Esophagus muscularis mucosa (tissue), 4 donors: ENCODE measurements at regions not wholly inside any gene's neighbourhood (a gene's known extent, or its start where the extent isn't known, plus 50 kb on each side); places are given as distances from the start of the nearest gene placed in this dataset.

Source experiments
- DNase-seq: peaks from one replicate; pipeline ENCODE4 v3.0.0-alpha.2; 2017; ENCODE audit errors: extremely low spot score
- H3K27ac ChIP-seq, 4 donors: fragments of 200-600 bp; sonication (generic); replicated peaks in 1 of 4; 1 replicate in 3 of 4; 2 replicates in 1 of 4; pipeline ENCODE4 v1.5.1; 2016 to 2019; ENCODE audit warnings: mild to moderate bottlenecking in 1 of 4
- H3K27me3 ChIP-seq, 4 donors: fragments of 200-600 bp; sonication (generic); one replicate each; pipeline versions ENCODE4 v1.5.1 to v1.6.0; 2016 to 2019
- H3K36me3 ChIP-seq, 4 donors: fragments of 200-600 bp; sonication (generic); one replicate each; pipeline ENCODE4 v1.5.1; 2016 to 2019
- H3K4me1 ChIP-seq, 4 donors: fragments of 200-600 bp; sonication (generic); one replicate each; pipeline ENCODE4 v1.5.1; 2016 to 2019
- H3K4me3 ChIP-seq, 4 donors: fragments of 200-600 bp; sonication (generic); 1 replicate in 2 of 4; 2 replicates in 2 of 4; pipeline ENCODE4 v1.5.1; 2016 to 2019; ENCODE audit warnings: mild to moderate bottlenecking in 4 of 4, moderate library complexity in 1 of 4
- H3K9me3 ChIP-seq, 4 donors: fragments of 200-600 bp; sonication (generic); 1 replicate in 3 of 4; 2 replicates in 1 of 4; pipeline ENCODE4 v1.5.1; 2016 to 2019
- EP300 ChIP-seq: sonication (generic); formaldehyde crosslinking; IDR thresholded peaks from one replicate; pipeline ENCODE4 v1.6.1; 2017; ENCODE audit warnings: antibody characterized with exemption
- POLR2A ChIP-seq: fragments of 450-650 bp; IDR thresholded peaks from one replicate; pipeline ENCODE4 v1.6.1; 2017; ENCODE audit warnings: antibody characterized with exemption, moderate library complexity, mild to moderate bottlenecking, low read depth
- POLR2AphosphoS5 ChIP-seq, 2 donors: sonication (generic); formaldehyde crosslinking; IDR thresholded peaks; one replicate each; pipeline ENCODE4 v1.6.1; 2017; ENCODE audit warnings: antibody characterized with exemption in 2 of 2
- WGBS: methylation state at CpG from one replicate; pipeline ENCODE4 v1.1.5; 2018; 5-methylcytosine and 5-hydroxymethylcytosine counted together
- intact Hi-C: fragments of 100-400 bp; cut with DNase I; formaldehyde crosslinking; loops from one replicate; pipeline ENCODE4 v1.15.1; 2023
- TF ChIP-seq, protein P1 (sequence below), 3 experiments: fragments of 200-600 bp in 2 of 3; fragments of 450-650 bp in 1 of 3; sonication (generic) in 2 of 3; IDR thresholded peaks; one replicate each; pipeline ENCODE4 v1.5.1; 2017 to 2019; ENCODE audit warnings: antibody characterized with exemption in 3 of 3, mild to moderate bottlenecking in 2 of 3, moderate library complexity in 1 of 3

GRCh38 chr2:145106293-145106692 lies 586.4 kb upstream of the ZEB2 start:
- intact Hi-C loops, result no loop called here
- Histone ChIP-seq H3K27me3 (no peaks in the 10 kb centered on the region), H3K27ac (no peak overlapping the region), H3K9me3 (no peaks in the 10 kb centered on the region), H3K4me1 (no peaks in the 10 kb centered on the region), H3K4me3 (no peak overlapping the region), H3K36me3 (no peaks in the 10 kb centered on the region)
- no peak for DNase-seq
- TF ChIP-seq, protein P1, sequence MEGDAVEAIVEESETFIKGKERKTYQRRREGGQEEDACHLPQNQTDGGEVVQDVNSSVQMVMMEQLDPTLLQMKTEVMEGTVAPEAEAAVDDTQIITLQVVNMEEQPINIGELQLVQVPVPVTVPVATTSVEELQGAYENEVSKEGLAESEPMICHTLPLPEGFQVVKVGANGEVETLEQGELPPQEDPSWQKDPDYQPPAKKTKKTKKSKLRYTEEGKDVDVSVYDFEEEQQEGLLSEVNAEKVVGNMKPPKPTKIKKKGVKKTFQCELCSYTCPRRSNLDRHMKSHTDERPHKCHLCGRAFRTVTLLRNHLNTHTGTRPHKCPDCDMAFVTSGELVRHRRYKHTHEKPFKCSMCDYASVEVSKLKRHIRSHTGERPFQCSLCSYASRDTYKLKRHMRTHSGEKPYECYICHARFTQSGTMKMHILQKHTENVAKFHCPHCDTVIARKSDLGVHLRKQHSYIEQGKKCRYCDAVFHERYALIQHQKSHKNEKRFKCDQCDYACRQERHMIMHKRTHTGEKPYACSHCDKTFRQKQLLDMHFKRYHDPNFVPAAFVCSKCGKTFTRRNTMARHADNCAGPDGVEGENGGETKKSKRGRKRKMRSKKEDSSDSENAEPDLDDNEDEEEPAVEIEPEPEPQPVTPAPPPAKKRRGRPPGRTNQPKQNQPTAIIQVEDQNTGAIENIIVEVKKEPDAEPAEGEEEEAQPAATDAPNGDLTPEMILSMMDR (IDR thresholded peaks at IDR 0.05), result no peak
- TF ChIP-seq POLR2AphosphoS5 (IDR thresholded peaks at IDR 0.05) (no peak), POLR2A (no peak), EP300 (no peak)
- 98% methylated on average over 5 of the region's 5 CpGs for whole genome bisulfite sequencing

DNA sequence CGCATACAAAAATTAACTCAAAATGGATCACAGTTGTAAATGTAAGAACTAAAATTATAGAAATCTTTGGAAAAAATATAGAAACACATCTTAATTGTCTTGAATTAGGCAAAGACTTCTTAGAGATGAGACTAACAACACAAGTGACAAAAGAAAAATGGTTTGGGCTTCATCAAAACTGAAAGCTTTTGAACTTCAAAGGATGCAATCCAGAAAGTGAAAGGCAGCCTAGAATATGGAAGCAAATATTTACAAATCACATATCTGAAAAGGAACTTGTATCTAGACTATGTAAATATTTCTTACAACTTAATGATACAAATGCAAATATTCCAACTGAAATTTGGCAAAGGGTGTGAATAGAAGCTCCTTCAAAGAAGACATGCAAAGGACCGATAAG lies 582.8 kb upstream of the ZEB2 start:
- 100% methylated on average over 2 of the region's 2 CpGs for WGBS

DNA sequence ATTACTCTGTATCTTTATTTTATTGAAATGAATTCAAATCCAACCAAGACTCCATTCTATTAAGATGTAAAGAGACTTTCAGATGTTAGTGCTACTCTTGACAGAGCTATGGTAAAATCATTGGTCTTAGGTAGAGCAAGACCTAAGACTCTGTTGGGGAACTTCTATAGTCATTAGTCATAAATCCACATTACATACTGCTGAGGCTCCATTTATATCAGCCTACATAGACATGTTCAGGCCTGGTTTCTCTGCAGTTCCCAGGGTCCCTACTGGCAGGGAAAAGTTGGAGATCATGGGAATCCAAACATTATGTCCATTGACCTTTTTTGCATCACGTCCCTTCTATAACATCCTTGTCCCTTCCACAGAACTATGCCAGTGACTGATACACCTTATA lies 580.4 kb upstream of the ZEB2 start:
- H3K4me1 ChIP-seq, result no peaks in the 10 kb centered on the region
- no peak for TF ChIP-seq POLR2A
- no peak for TF ChIP-seq POLR2AphosphoS5 (IDR thresholded peaks at IDR 0.05)
- TF ChIP-seq, protein P1 (IDR thresholded peaks at IDR 0.05), result no peak
- TF ChIP-seq EP300, result no peak
- H3K36me3 ChIP-seq, result no peaks in the 10 kb centered on the region
- H3K27ac ChIP-seq, result no peak overlapping the region
- H3K9me3 ChIP-seq, result no peaks in the 10 kb centered on the region
- no peak for DNase-seq
- 100% methylated on average over 1 of the region's 1 CpG for WGBS
- no peak overlapping the region for H3K4me3 ChIP-seq
- no peaks in the 10 kb centered on the region for H3K27me3 ChIP-seq
- intact Hi-C loops, result no loop called here

More for the DNA sequence above, 582.8 kb upstream of the ZEB2 start:
- TF ChIP-seq EP300 (no peak), POLR2AphosphoS5 (IDR thresholded peaks at IDR 0.05) (no peak), POLR2A (no peak)
- TF ChIP-seq, protein P1 (IDR thresholded peaks at IDR 0.05), result no peak
- H3K4me3 ChIP-seq, result no peak overlapping the region
- no peak for DNase-seq
- H3K27me3 ChIP-seq, result no peaks in the 10 kb centered on the region
- H3K4me1 ChIP-seq, result no peaks in the 10 kb centered on the region
- intact Hi-C loops, result no loop called here
- no peaks in the 10 kb centered on the region for H3K9me3 ChIP-seq
- H3K36me3 ChIP-seq, result no peaks in the 10 kb centered on the region
- no peak overlapping the region for H3K27ac ChIP-seq

DNA sequence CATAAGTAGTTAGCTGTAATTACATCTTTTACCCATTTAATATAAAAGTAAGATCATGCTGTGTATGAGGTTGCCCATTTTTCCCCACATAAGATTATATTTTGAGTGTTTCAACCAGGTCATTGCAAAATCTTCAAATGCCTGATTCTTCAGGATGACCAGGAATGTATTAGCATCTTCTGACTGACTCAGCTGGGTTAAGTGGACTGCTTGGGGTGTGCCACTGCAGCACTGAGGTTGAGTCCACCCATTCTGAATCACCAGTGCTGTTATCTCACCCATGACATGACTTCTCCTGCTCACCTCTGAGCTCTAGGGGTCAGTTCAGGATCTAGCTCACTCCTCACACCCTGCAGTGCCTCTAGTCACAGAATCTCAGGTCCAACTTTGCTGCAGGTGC lies 576.7 kb upstream of the ZEB2 start:
- intact Hi-C loops, result no loop called here
- no peak overlapping the region for H3K4me3 ChIP-seq
- no peak overlapping the region for H3K27ac ChIP-seq
- H3K9me3 ChIP-seq, result no peaks in the 10 kb centered on the region
- TF ChIP-seq POLR2AphosphoS5 (IDR thresholded peaks at IDR 0.05) (no peak), EP300 (no peak), POLR2A (no peak)
- TF ChIP-seq, protein P1 (IDR thresholded peaks at IDR 0.05), result no peak
- no peak for DNase-seq
- no peaks in the 10 kb centered on the region for H3K4me1 ChIP-seq
- no peaks in the 10 kb centered on the region for H3K27me3 ChIP-seq
- H3K36me3 ChIP-seq, result no peaks in the 10 kb centered on the region

DNA sequence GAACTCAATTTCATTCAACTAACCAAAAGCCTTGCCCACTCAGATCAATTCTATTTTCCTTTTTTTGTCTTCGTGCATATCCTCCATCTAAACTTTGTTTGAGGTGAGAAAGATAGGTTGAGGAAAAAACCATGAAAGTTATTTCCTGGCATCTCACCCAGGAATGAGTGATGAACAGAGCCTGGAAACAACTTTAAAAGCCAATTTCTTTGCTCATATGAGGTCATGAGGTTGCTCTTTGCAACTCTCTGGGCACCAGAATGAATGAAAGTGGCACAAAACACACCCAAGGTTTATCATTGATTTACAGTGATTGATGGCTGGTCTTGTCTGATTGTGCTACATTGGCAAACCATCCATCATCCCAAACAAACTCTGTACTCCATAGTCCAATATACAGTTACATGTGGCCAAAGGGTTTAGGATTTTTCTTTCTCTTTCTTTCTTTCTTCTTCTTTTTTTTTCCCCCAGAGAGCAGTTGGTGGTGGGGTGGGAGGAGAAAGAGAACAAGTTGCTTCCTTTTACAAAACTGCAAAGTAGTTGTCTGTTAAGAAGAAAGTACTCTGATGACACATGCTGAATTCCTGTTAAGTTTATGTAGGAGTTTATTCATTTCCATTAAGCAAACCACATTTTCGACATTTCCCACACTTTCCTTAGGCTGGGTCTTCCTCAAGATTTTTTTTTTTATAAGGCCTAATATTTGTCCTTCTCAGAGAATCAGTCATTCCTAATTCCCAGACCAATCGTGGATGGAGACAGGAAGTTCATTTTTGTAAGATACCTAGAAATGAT lies 575.9 kb upstream of the ZEB2 start:
- WGBS, result 59% methylated on average over 3 of the region's 3 CpGs
- no peak for TF ChIP-seq POLR2AphosphoS5 (IDR thresholded peaks at IDR 0.05)
- no peak for TF ChIP-seq EP300
- TF ChIP-seq, protein P1 (IDR thresholded peaks at IDR 0.05), result no peak
- TF ChIP-seq POLR2A, result no peak
- H3K9me3 ChIP-seq, result no peaks in the 10 kb centered on the region

More for the DNA sequence above, 575.9 kb upstream of the ZEB2 start:
- no peaks in the 10 kb centered on the region for H3K4me1 ChIP-seq
- no peak overlapping the region for H3K27ac ChIP-seq
- H3K27me3 ChIP-seq, result no peaks in the 10 kb centered on the region
- intact Hi-C loops, result no loop called here
- no peak for DNase-seq
- no peaks in the 10 kb centered on the region for H3K36me3 ChIP-seq
- no peak overlapping the region for H3K4me3 ChIP-seq
